ENCODE measurements at regions not wholly inside any gene's neighbourhood (a gene's known extent, or its start where the extent isn't known, plus 50 kb on each side); places are given as distances from the start of the nearest gene placed in this dataset.
A peak's percentile ranks its signal among the peaks of the same experiment; 100 is the strongest.

- Histone ChIP-seq H3K4me2 (no peak overlapping the region), H3K4me1 (no peaks in the 10 kb centered on the region), H3K4me3 (no peak overlapping the region), H3K27ac (no peak overlapping the region; a peak in 1 of 6 replicates), H3K9me3 (no peaks in the 10 kb centered on the region)
- CTCF ChIA-PET = no interaction called here
- POLR2A ChIA-PET = no interaction called here
- WGBS (ENCODE audit: missing lambda C conversion rate) = 88% methylated on average over 1 of the region's 1 CpG
- FAIRE-seq (no peak), ATAC-seq (no peak), DNase-seq (ENCODE audit: low read depth in 1 of 2, low spot score in 1 of 2) (no peak)
- TF ChIP-seq HDAC2 (IDR thresholded peaks at IDR 0.05) = no peak
- TF ChIP-seq CEBPB (IDR thresholded peaks at IDR 0.05) = no peak
- TF ChIP-seq EHMT2 (IDR thresholded peaks at IDR 0.05; ENCODE audit: low read depth) = no peak
- no peak for TF ChIP-seq BCL3 (IDR thresholded peaks at IDR 0.05)
- TF ChIP-seq RAD21 (conservative IDR thresholded peaks at IDR 0.05 in 1 of 2, IDR thresholded peaks at IDR 0.05 in 1 of 2) = no peak
- no peak for TF ChIP-seq MAFK (IDR thresholded peaks at IDR 0.05; ENCODE audit: partially characterized antibody)
- no peak for TF ChIP-seq RNF2 (IDR thresholded peaks at IDR 0.05; ENCODE audit: borderline replicate concordance, low read depth)
- no peak for TF ChIP-seq NR3C1 (IDR thresholded peaks at IDR 0.05)
- TF ChIP-seq SMC3 (IDR thresholded peaks at IDR 0.05) = no peak
Observed at GRCh38 chr20:57910716-57911115, 200.9 kb upstream of the PMEPA1 start.

- WGBS (ENCODE audit: missing lambda C conversion rate) = 78% methylated on average over 4 of the region's 4 CpGs
- TF ChIP-seq USF2 (IDR thresholded peaks at IDR 0.05) = no peak
- TF ChIP-seq GATA3 (IDR thresholded peaks at IDR 0.05; ENCODE audit: borderline replicate concordance) = no peak
- TF ChIP-seq HOXB13 (CRISPR knock-in tag; IDR thresholded peaks at IDR 0.05; ENCODE audit: low read depth) = no peak
- TF ChIP-seq ZNF302 (CRISPR knock-in tag; IDR thresholded peaks at IDR 0.05) = no peak
- TF ChIP-seq JUNB (IDR thresholded peaks at IDR 0.05) = no peak
- TF ChIP-seq MAX (IDR thresholded peaks at IDR 0.05) = no peak
- TF ChIP-seq MAFK (IDR thresholded peaks at IDR 0.05; ENCODE audit: partially characterized antibody) = no peak
- ATAC-seq = no peak
- no peaks in the 10 kb centered on the region for H3K9me3 ChIP-seq
- no peak for DNase-seq (ENCODE audit: low read depth in 1 of 2, low spot score in 1 of 2)
- no peak overlapping the region for H3K27ac ChIP-seq
- no peak overlapping the region for H3K4me2 ChIP-seq
- ChIA-PET CTCF (interaction anchor here (2.5 kb wide), 1 partner anchor 8 kb away, joined by 9 read pairs; no protein-coding TSS in a partner anchor), POLR2A (no interaction called here)
- no peaks in the 10 kb centered on the region for H3K4me1 ChIP-seq
- no peak overlapping the region for H3K4me3 ChIP-seq
- no peak for FAIRE-seq
Observed at GRCh38 chr20:57909763-57910331, 200.0 kb upstream of the PMEPA1 start.

GRCh38 chr20:57908704-57909630 is 199.2 kb upstream of the PMEPA1 start:
- WGBS (ENCODE audit: missing lambda C conversion rate) = 75% methylated on average over 14 of the region's 14 CpGs
- no peaks in the 10 kb centered on the region for H3K9me3 ChIP-seq
- ChIA-PET CTCF (interaction anchor here (1.0 to 2.5 kb wide), 2 partner anchors 9 to 116 kb away, joined by 3 to 9 read pairs; no protein-coding TSS in a partner anchor), POLR2A (no interaction called here)
- peak overlapping the region in 1 of 2 experiments; percentile 17; a peak in 1 of 6 replicates for H3K27ac ChIP-seq
- H3K4me3 ChIP-seq = no peak overlapping the region
- DNase-seq (ENCODE audit: low read depth in 1 of 2, low spot score in 1 of 2) (no peak), ATAC-seq (no peak), FAIRE-seq (no peak)
- TF ChIP-seq CEBPB (IDR thresholded peaks at IDR 0.05) (no peak), ELK1 (IDR thresholded peaks at IDR 0.05; ENCODE audit: low read depth, low read length) (no peak), HOXB13 (CRISPR knock-in tag; IDR thresholded peaks at IDR 0.05; ENCODE audit: low read depth) (no peak), EHF (CRISPR knock-in tag; IDR thresholded peaks at IDR 0.05) (no peak), CBX2 (IDR thresholded peaks at IDR 0.05; ENCODE audit: borderline replicate concordance, low read depth) (no peak), PHF8 (IDR thresholded peaks at IDR 0.05; ENCODE audit: borderline replicate concordance, low read depth) (no peak), ATOH8 (CRISPR knock-in tag; IDR thresholded peaks at IDR 0.05; ENCODE audit: low read depth) (no peak), MAX (IDR thresholded peaks at IDR 0.05) (no peak), FOXS1 (CRISPR knock-in tag; IDR thresholded peaks at IDR 0.05) (no peak), USF2 (IDR thresholded peaks at IDR 0.05) (no peak), HES2 (IDR thresholded peaks at IDR 0.05) (no peak), BCL3 (IDR thresholded peaks at IDR 0.05) (no peak)
- no peak overlapping the region for H3K4me2 ChIP-seq
- H3K4me1 ChIP-seq = no peaks in the 10 kb centered on the region

Measured in A549 (cell line).